ENCODE measurements at regions not wholly inside any gene's neighbourhood (a gene's known extent, or its start where the extent isn't known, plus 50 kb on each side); places are given as distances from the start of the nearest gene placed in this dataset.

DNA sequence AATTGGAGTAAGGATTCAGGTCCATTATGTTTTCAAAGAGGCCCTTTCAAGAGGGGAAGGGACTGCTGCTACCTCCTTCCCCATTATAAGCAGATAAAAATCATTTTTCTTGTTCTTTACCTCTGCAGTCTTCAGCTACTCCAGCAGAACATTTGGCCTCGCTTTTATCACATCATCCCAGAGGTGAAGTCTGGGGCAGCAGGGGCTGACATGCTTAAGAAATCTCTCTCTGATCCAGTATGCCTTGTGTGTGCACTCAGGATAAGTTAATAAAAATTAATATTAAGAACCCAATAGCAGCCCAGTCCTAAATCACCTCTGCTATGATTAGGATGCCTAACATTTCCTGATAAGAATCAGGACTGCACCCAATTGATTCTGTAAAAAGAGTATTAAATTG is 306.9 kb upstream of the NREP start:
- intact Hi-C loops (cut with micrococcal nuclease; ENCODE audit: unreplicated experiment) = no loop called here
- Histone ChIP-seq H3K4me2 (ENCODE audit: low read length) (no peak overlapping the region), H4K20me1 (ENCODE audit: insufficient read depth, low read length) (no peaks in the 10 kb centered on the region), H3K4me3 (ENCODE audit: low read depth, low read length, poor library complexity, severe bottlenecking) (no peak overlapping the region), H3K79me2 (ENCODE audit: insufficient read depth, low read depth, low read length) (no peaks in the 10 kb centered on the region), H3K9me2 (ENCODE audit: insufficient read depth, low read length) (no peaks in the 10 kb centered on the region), H3K36me3 (ENCODE audit: insufficient read depth, low read length) (no peaks in the 10 kb centered on the region), H3K4me1 (ENCODE audit: insufficient read depth, low read length, poor library complexity, severe bottlenecking) (no peaks in the 10 kb centered on the region), H2AFZ (ENCODE audit: low read length) (no peak overlapping the region), H3K27ac (ENCODE audit: low read depth, low read length, poor library complexity, severe bottlenecking) (no peak overlapping the region), H3K9me3 (ENCODE audit: low read length) (no peaks in the 10 kb centered on the region)
- no peak for TF ChIP-seq EZH2phosphoT487 (IDR thresholded peaks at IDR 0.05; ENCODE audit: borderline replicate concordance, low read depth, low read length)
- TF ChIP-seq, protein P1, sequence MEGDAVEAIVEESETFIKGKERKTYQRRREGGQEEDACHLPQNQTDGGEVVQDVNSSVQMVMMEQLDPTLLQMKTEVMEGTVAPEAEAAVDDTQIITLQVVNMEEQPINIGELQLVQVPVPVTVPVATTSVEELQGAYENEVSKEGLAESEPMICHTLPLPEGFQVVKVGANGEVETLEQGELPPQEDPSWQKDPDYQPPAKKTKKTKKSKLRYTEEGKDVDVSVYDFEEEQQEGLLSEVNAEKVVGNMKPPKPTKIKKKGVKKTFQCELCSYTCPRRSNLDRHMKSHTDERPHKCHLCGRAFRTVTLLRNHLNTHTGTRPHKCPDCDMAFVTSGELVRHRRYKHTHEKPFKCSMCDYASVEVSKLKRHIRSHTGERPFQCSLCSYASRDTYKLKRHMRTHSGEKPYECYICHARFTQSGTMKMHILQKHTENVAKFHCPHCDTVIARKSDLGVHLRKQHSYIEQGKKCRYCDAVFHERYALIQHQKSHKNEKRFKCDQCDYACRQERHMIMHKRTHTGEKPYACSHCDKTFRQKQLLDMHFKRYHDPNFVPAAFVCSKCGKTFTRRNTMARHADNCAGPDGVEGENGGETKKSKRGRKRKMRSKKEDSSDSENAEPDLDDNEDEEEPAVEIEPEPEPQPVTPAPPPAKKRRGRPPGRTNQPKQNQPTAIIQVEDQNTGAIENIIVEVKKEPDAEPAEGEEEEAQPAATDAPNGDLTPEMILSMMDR (conservative IDR thresholded peaks at IDR 0.05; ENCODE audit: low read length) = no peak
- POLR2A ChIA-PET = no interaction called here
- BruUV-seq (replicated peaks) = no TSS peak
- no peak for DNase-seq (ENCODE audit: low spot score)
- CTCF ChIA-PET (ENCODE audit: unreplicated experiment) = no interaction called here

DNA sequence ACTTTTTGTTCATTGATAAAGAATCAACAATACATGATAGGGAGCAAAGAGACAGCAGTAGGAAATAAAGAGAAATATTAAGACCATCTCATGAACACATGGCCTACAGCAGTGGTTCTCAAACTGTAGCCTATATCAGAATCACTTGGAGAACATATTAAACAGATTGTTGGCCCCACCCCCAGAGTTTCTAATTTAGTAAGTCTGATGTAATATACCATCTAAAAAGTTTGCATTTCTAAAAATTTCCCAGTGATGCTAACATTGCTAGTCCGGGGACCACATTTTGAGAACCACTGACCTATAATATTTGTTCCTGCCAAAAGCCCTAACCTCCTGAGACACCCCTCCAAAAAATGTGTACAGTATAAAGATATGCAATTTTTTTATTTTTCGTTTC is 306.2 kb upstream of the NREP start:
- H2AFZ ChIP-seq (ENCODE audit: low read length) = no peak overlapping the region
- H3K27ac ChIP-seq (ENCODE audit: low read depth, low read length, poor library complexity, severe bottlenecking) = no peak overlapping the region
- H3K9me3 ChIP-seq (ENCODE audit: low read length) = no peaks in the 10 kb centered on the region
- POLR2A ChIA-PET = no interaction called here
- no peaks in the 10 kb centered on the region for H3K79me2 ChIP-seq (ENCODE audit: insufficient read depth, low read depth, low read length)
- no peak overlapping the region for H3K4me3 ChIP-seq (ENCODE audit: low read depth, low read length, poor library complexity, severe bottlenecking)
- H3K4me1 ChIP-seq (ENCODE audit: insufficient read depth, low read length, poor library complexity, severe bottlenecking) = no peaks in the 10 kb centered on the region
- TF ChIP-seq, protein P1 (conservative IDR thresholded peaks at IDR 0.05; ENCODE audit: low read length) = no peak
- no peak for TF ChIP-seq EZH2phosphoT487 (IDR thresholded peaks at IDR 0.05; ENCODE audit: borderline replicate concordance, low read depth, low read length)
- CTCF ChIA-PET (ENCODE audit: unreplicated experiment) = no interaction called here
- no peaks in the 10 kb centered on the region for H3K36me3 ChIP-seq (ENCODE audit: insufficient read depth, low read length)
- no peak for DNase-seq (ENCODE audit: low spot score)
- no peaks in the 10 kb centered on the region for H4K20me1 ChIP-seq (ENCODE audit: insufficient read depth, low read length)
- intact Hi-C loops (cut with micrococcal nuclease; ENCODE audit: unreplicated experiment) = no loop called here
- H3K9me2 ChIP-seq (ENCODE audit: insufficient read depth, low read length) = no peaks in the 10 kb centered on the region
- BruUV-seq (replicated peaks) = no TSS peak
- no peak overlapping the region for H3K4me2 ChIP-seq (ENCODE audit: low read length)

DNA sequence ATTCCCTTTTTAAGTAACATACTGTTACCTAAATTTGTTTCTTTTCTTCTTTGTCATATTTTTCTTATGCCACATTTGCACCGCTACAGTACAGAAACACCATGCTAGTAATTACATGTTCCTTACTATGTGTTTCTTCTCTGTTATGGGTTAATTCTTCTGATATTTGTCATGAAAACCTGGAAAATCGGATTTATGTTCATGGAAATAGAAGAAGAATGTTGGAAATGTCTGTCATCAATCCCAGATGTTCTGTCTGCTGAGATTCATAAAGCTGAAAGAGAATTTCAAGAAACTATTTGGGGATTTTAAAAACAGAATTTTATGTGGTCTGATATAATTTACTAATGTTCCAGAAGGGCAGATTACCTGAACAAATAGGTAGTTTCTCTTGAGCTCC is 305.2 kb upstream of the NREP start:
- Histone ChIP-seq H3K9me3 (ENCODE audit: low read length) (no peaks in the 10 kb centered on the region), H3K4me3 (ENCODE audit: low read depth, low read length, poor library complexity, severe bottlenecking) (no peak overlapping the region), H3K79me2 (ENCODE audit: insufficient read depth, low read depth, low read length) (no peaks in the 10 kb centered on the region), H3K4me2 (ENCODE audit: low read length) (no peak overlapping the region), H3K27ac (ENCODE audit: low read depth, low read length, poor library complexity, severe bottlenecking) (no peak overlapping the region), H3K9me2 (ENCODE audit: insufficient read depth, low read length) (no peaks in the 10 kb centered on the region), H3K36me3 (ENCODE audit: insufficient read depth, low read length) (no peaks in the 10 kb centered on the region), H2AFZ (ENCODE audit: low read length) (no peak overlapping the region), H3K4me1 (ENCODE audit: insufficient read depth, low read length, poor library complexity, severe bottlenecking) (no peaks in the 10 kb centered on the region), H4K20me1 (ENCODE audit: insufficient read depth, low read length) (no peaks in the 10 kb centered on the region)
- intact Hi-C loops (cut with micrococcal nuclease; ENCODE audit: unreplicated experiment) = no loop called here
- DNase-seq (ENCODE audit: low spot score) = no peak
- BruUV-seq (replicated peaks) = no TSS peak
- CTCF ChIA-PET (ENCODE audit: unreplicated experiment) = no interaction called here
- POLR2A ChIA-PET = no interaction called here
- TF ChIP-seq, protein P1 (conservative IDR thresholded peaks at IDR 0.05; ENCODE audit: low read length) = no peak
- no peak for TF ChIP-seq EZH2phosphoT487 (IDR thresholded peaks at IDR 0.05; ENCODE audit: borderline replicate concordance, low read depth, low read length)
